ENCODE measurements at regions not wholly inside any gene's neighbourhood (a gene's known extent, or its start where the extent isn't known, plus 50 kb on each side); places are given as distances from the start of the nearest gene placed in this dataset.

GRCh38 chr20:6490849-6491248 is 276.6 kb upstream of the BMP2 start:
- Histone ChIP-seq H3K9me3 (ENCODE audit: control insufficient read depth in 1 of 2, insufficient read depth in 1 of 2, low read depth in 1 of 2, low read length in 2 of 2) (no peaks in the 10 kb centered on the region; a peak in 2 of 4 replicates), H3K27me3 (ENCODE audit: insufficient read depth, low read length) (no peaks in the 10 kb centered on the region), H3K79me2 (ENCODE audit: insufficient read depth, low read length) (no peaks in the 10 kb centered on the region), H4K20me1 (ENCODE audit: insufficient read depth) (no peaks in the 10 kb centered on the region), H3K36me3 (ENCODE audit: control insufficient read depth in 1 of 2, insufficient read depth in 2 of 2, low read length in 2 of 2) (no peaks in the 10 kb centered on the region), H3K9ac (ENCODE audit: low read length) (no peak overlapping the region), H2AFZ (ENCODE audit: low read depth, low read length, poor library complexity, severe bottlenecking) (no peak overlapping the region), H3K4me2 (ENCODE audit: low read length) (no peak overlapping the region), H3K9me2 (ENCODE audit: insufficient read depth) (no peaks in the 10 kb centered on the region), H3K4me3 (replicated peaks in 1 of 2; ENCODE audit: low read depth in 1 of 2, low read length in 2 of 2) (no peak overlapping the region), H3K27ac (ENCODE audit: low read depth, low read length) (no peak overlapping the region), H3K4me1 (ENCODE audit: control insufficient read depth in 1 of 2, insufficient read depth in 2 of 2, low read length in 2 of 2) (no peaks in the 10 kb centered on the region)
- ATAC-seq (no peak), DNase-seq (ENCODE audit: low read depth, low spot score) (no peak)
- intact Hi-C loops (cut with micrococcal nuclease) = no loop called here
- CTCF ChIA-PET = no interaction called here
- RAD21 ChIA-PET (ENCODE audit: low non-redundant PET in 1 of 2, low total read pairs in 2 of 2, uncharacterized antibody in 2 of 2, unreplicated experiment in 2 of 2) = no interaction called here
- POLR2A ChIA-PET = no interaction called here
- TF ChIP-seq RAD21 (IDR thresholded peaks at IDR 0.05; ENCODE audit: low read depth) = no peak
- no peak for TF ChIP-seq SRF (IDR thresholded peaks at IDR 0.05; ENCODE audit: low read depth)
- no peak for TF ChIP-seq ZNF274 (IDR thresholded peaks at IDR 0.05; ENCODE audit: low read depth, low read length)
- TF ChIP-seq SP1 (IDR thresholded peaks at IDR 0.05; ENCODE audit: low read depth) = no peak
- no TSS peak for BruUV-seq (replicated peaks)

- Histone ChIP-seq H3K9me3 (ENCODE audit: control insufficient read depth in 1 of 2, insufficient read depth in 1 of 2, low read depth in 1 of 2, low read length in 2 of 2) (no peaks in the 10 kb centered on the region; a peak in 1 of 4 replicates), H3K36me3 (ENCODE audit: control insufficient read depth in 1 of 2, insufficient read depth in 2 of 2, low read length in 2 of 2) (no peaks in the 10 kb centered on the region), H3K4me1 (ENCODE audit: control insufficient read depth in 1 of 2, insufficient read depth in 2 of 2, low read length in 2 of 2) (no peaks in the 10 kb centered on the region), H3K4me3 (replicated peaks in 1 of 2; ENCODE audit: low read depth in 1 of 2, low read length in 2 of 2) (no peak overlapping the region), H3K9me2 (ENCODE audit: insufficient read depth) (no peaks in the 10 kb centered on the region), H2AFZ (ENCODE audit: low read depth, low read length, poor library complexity, severe bottlenecking) (no peak overlapping the region), H3K27me3 (ENCODE audit: insufficient read depth, low read length) (no peaks in the 10 kb centered on the region), H3K27ac (ENCODE audit: low read depth, low read length) (no peak overlapping the region), H3K79me2 (ENCODE audit: insufficient read depth, low read length) (no peaks in the 10 kb centered on the region), H3K9ac (ENCODE audit: low read length) (no peak overlapping the region), H3K4me2 (ENCODE audit: low read length) (no peak overlapping the region), H4K20me1 (ENCODE audit: insufficient read depth) (no peaks in the 10 kb centered on the region)
- ATAC-seq (no peak), DNase-seq (ENCODE audit: low read depth, low spot score) (no peak)
- RAD21 ChIA-PET (ENCODE audit: low non-redundant PET in 1 of 2, low total read pairs in 2 of 2, uncharacterized antibody in 2 of 2, unreplicated experiment in 2 of 2) = no interaction called here
- TF ChIP-seq REST (IDR thresholded peaks at IDR 0.05; ENCODE audit: low read depth) (no peak), SRF (IDR thresholded peaks at IDR 0.05; ENCODE audit: low read depth) (no peak), ELF1 (IDR thresholded peaks at IDR 0.05; ENCODE audit: borderline replicate concordance, low read depth) (no peak), CTCF (IDR thresholded peaks at IDR 0.05 in 2 of 3, conservative IDR thresholded peaks at IDR 0.05 in 1 of 3; ENCODE audit: borderline replicate concordance in 1 of 3, insufficient read depth in 1 of 3, low read depth in 2 of 3, low read length in 2 of 3) (no peak), FOSL1 (IDR thresholded peaks at IDR 0.05; ENCODE audit: low read depth) (no peak), ATF3 (IDR thresholded peaks at IDR 0.05) (no peak), EZH2phosphoT487 (IDR thresholded peaks at IDR 0.05; ENCODE audit: borderline replicate concordance) (no peak), POLR2A (IDR thresholded peaks at IDR 0.05; ENCODE audit: borderline replicate concordance, extremely low read depth, insufficient read depth, insufficient read length) (no peak)
- BruUV-seq (replicated peaks) = no TSS peak
- intact Hi-C loops (cut with micrococcal nuclease) = no loop called here
- CTCF ChIA-PET = no interaction called here
- POLR2A ChIA-PET = no interaction called here
Observed at GRCh38 chr20:6489361-6490171, 277.9 kb upstream of the BMP2 start.

All from HCT116 (cell line).